ENCODE measurements at regions not wholly inside any gene's neighbourhood (a gene's known extent, or its start where the extent isn't known, plus 50 kb on each side); places are given as distances from the start of the nearest gene placed in this dataset.

- no peak for TF ChIP-seq POLR2AphosphoS5 (IDR thresholded peaks at IDR 0.05; ENCODE audit: low read length)
- TF ChIP-seq CTCF (IDR thresholded peaks at IDR 0.05 in 2 of 3, conservative IDR thresholded peaks at IDR 0.05 in 1 of 3; ENCODE audit: control insufficient read depth in 2 of 3, extremely low read depth in 1 of 3, insufficient read depth in 1 of 3, low read depth in 3 of 3, low read length in 3 of 3): no peak
- TF ChIP-seq ZBTB40 (IDR thresholded peaks at IDR 0.05; ENCODE audit: borderline replicate concordance): no peak
- no peak for TF ChIP-seq POLR2A (IDR thresholded peaks at IDR 0.05; ENCODE audit: low read depth, low read length)
- no peak for TF ChIP-seq RCOR1 (conservative IDR thresholded peaks at IDR 0.05; ENCODE audit: low read depth, low read length)
- no peak for TF ChIP-seq HDAC2 (IDR thresholded peaks at IDR 0.05)
- TF ChIP-seq NR2C2 (IDR thresholded peaks at IDR 0.05; ENCODE audit: borderline replicate concordance, control insufficient read depth, insufficient read length, low read depth): no peak
- no peak for TF ChIP-seq BHLHE40 (IDR thresholded peaks at IDR 0.05; ENCODE audit: borderline replicate concordance in 1 of 2, low read depth in 2 of 2, low read length in 1 of 2)
- TF ChIP-seq HDGF (IDR thresholded peaks at IDR 0.05): no peak
These were observed 568.5 kb downstream of the SLITRK6 start for GRCh38 chr13:85230691-85231093.
